PC-9 (cell line): ENCODE measurements at regions not wholly inside any gene's neighbourhood (a gene's known extent, or its start where the extent isn't known, plus 50 kb on each side); places are given as distances from the start of the nearest gene placed in this dataset.

Experiments used
- BruUV-seq: library from RNA; stranded (reverse); fragments of 400-500 nt; replicated peaks from 2 replicates; lab custom pipeline; 2021; lab: Mats Ljungman, UMichigan
- CTCF ChIA-PET: fragments of 300-600 bp; sonication (Branson Sonifier 250); formaldehyde crosslinking; loops from one replicate; lab custom pipeline; 2022; ENCODE audit warnings: antibody characterized with exemption; lab: Charles Lee
- POLR2A ChIA-PET: fragments of 300-600 bp; sonication (Branson Sonifier 250); formaldehyde crosslinking; loops from one replicate; lab custom pipeline; 2022; ENCODE audit warnings: antibody characterized with exemption; ENCODE audit not compliant: unreplicated experiment; lab: Charles Lee
- DNase-seq, 2 experiments: peaks; one replicate each; pipeline versions ENCODE4 v3.0.0 to v3.0.0-alpha.2; 2015 to 2022; ENCODE audit warnings: mixed read lengths in 1 of 2
- H2AFZ ChIP-seq: fragments of 200-600 bp; sonication (generic); 2 replicates; pipeline ENCODE4 v1.8.1; 2017; ENCODE audit warnings: antibody characterized with exemption
- H3F3A ChIP-seq: fragments of 200-600 bp; sonication (generic); 2 replicates; pipeline ENCODE4 v1.8.1; 2017; ENCODE audit warnings: antibody characterized with exemption, mild to moderate bottlenecking, low read depth; ENCODE audit not compliant: insufficient read depth
- H3K27ac ChIP-seq: fragments of 200-600 bp; sonication (generic); 2 replicates; pipeline ENCODE4 v1.6.1; 2016; ENCODE audit warnings: mixed run types
- H3K27me3 ChIP-seq: fragments of 200-600 bp; sonication (generic); 2 replicates; pipeline ENCODE4 v1.6.1; 2016; ENCODE audit warnings: low read depth, mixed run types; ENCODE audit not compliant: insufficient read depth
- H3K36me3 ChIP-seq: fragments of 200-600 bp; sonication (generic); 2 replicates; pipeline ENCODE4 v1.6.1; 2016; ENCODE audit warnings: low read depth, mixed run types
- H3K4me1 ChIP-seq: fragments of 200-600 bp; sonication (generic); replicated peaks from 2 replicates; pipeline ENCODE4 v1.6.1; 2016; ENCODE audit warnings: mixed run types; ENCODE audit not compliant: insufficient read depth
- H3K4me2 ChIP-seq: fragments of 200-600 bp; sonication (generic); 2 replicates; pipeline ENCODE4 v1.6.1; 2017; ENCODE audit warnings: mixed run types
- H3K4me3 ChIP-seq: fragments of 200-600 bp; sonication (generic); 2 replicates; pipeline ENCODE4 v1.6.1; 2016; ENCODE audit warnings: mixed run types
- H3K79me2 ChIP-seq: fragments of 200-600 bp; sonication (generic); 2 replicates; pipeline ENCODE4 v1.6.1; 2017; ENCODE audit warnings: low read depth, mixed run types
- H3K9me2 ChIP-seq: fragments of 200-600 bp; sonication (generic); 2 replicates; pipeline ENCODE4 v1.8.1; 2017; ENCODE audit warnings: mild to moderate bottlenecking; ENCODE audit not compliant: insufficient read depth
- H3K9me3 ChIP-seq: fragments of 200-600 bp; sonication (generic); 2 replicates; pipeline ENCODE4 v1.8.1; 2016; ENCODE audit warnings: low read depth; ENCODE audit not compliant: insufficient read depth
- H4K20me1 ChIP-seq: fragments of 200-600 bp; sonication (generic); 2 replicates; pipeline ENCODE4 v1.8.1; 2017; ENCODE audit not compliant: insufficient read depth
- CTCF ChIP-seq: fragments of 200-600 bp; sonication (generic); conservative IDR thresholded peaks from 2 replicates; pipeline ENCODE4 v1.6.1; 2017; ENCODE audit warnings: mixed run types, antibody characterized with exemption, mild to moderate bottlenecking, moderate library complexity
- EZH2 ChIP-seq: fragments of 200-600 bp; sonication (generic); IDR thresholded peaks from 2 replicates; pipeline ENCODE4 v1.8.0; 2017; ENCODE audit warnings: antibody characterized with exemption, low read depth
- intact Hi-C: fragments of 100-400 bp; cut with micrococcal nuclease; formaldehyde crosslinking; loops from one replicate; pipeline ENCODE4 v1.10.0; 2022; ENCODE audit not compliant: unreplicated experiment

GRCh38 chr6:95128439-95128838, 448.9 kb upstream of the MANEA start:
- H3K9me3 ChIP-seq, result no peaks in the 10 kb centered on the region
- no peak overlapping the region for H3K27ac ChIP-seq
- TF ChIP-seq CTCF, result no peak
- no peak for TF ChIP-seq EZH2
- BruUV-seq, result no TSS peak
- no peaks in the 10 kb centered on the region for H3K79me2 ChIP-seq
- H3K4me1 ChIP-seq, result no peaks in the 10 kb centered on the region
- no peaks in the 10 kb centered on the region for H3K27me3 ChIP-seq
- intact Hi-C loops, result no loop called here
- ChIA-PET POLR2A (no interaction called here), CTCF (no interaction called here)
- no peaks in the 10 kb centered on the region for H4K20me1 ChIP-seq
- H3F3A ChIP-seq, result no peaks in the 10 kb centered on the region
- no peak for DNase-seq
- H3K9me2 ChIP-seq, result no peaks in the 10 kb centered on the region
- H3K4me3 ChIP-seq, result no peak overlapping the region
- H3K4me2 ChIP-seq, result no peak overlapping the region
- no peak overlapping the region for H2AFZ ChIP-seq
- H3K36me3 ChIP-seq, result no peaks in the 10 kb centered on the region

- intact Hi-C loops, result no loop called here
- no peak overlapping the region for H3K27ac ChIP-seq
- H3K36me3 ChIP-seq, result no peaks in the 10 kb centered on the region
- no peak overlapping the region for H3K4me3 ChIP-seq
- H3K4me1 ChIP-seq, result no peaks in the 10 kb centered on the region
- no peaks in the 10 kb centered on the region for H4K20me1 ChIP-seq
- no peaks in the 10 kb centered on the region for H3K9me2 ChIP-seq
- no peaks in the 10 kb centered on the region for H3F3A ChIP-seq
- BruUV-seq, result no TSS peak
- TF ChIP-seq EZH2 (no peak), CTCF (no peak)
- ChIA-PET CTCF (no interaction called here), POLR2A (no interaction called here)
- no peak overlapping the region for H3K4me2 ChIP-seq
- H2AFZ ChIP-seq, result no peak overlapping the region
- DNase-seq, result no peak
- no peaks in the 10 kb centered on the region for H3K9me3 ChIP-seq
- no peaks in the 10 kb centered on the region for H3K79me2 ChIP-seq
- H3K27me3 ChIP-seq, result no peaks in the 10 kb centered on the region
These were observed 448.4 kb upstream of the MANEA start for GRCh38 chr6:95128947-95129346.

- Histone ChIP-seq H3K27me3 (no peaks in the 10 kb centered on the region), H3K4me1 (no peaks in the 10 kb centered on the region), H3F3A (no peaks in the 10 kb centered on the region), H2AFZ (no peak overlapping the region), H3K4me2 (no peak overlapping the region), H3K79me2 (no peaks in the 10 kb centered on the region), H4K20me1 (no peaks in the 10 kb centered on the region), H3K36me3 (no peaks in the 10 kb centered on the region), H3K9me2 (no peaks in the 10 kb centered on the region), H3K4me3 (no peak overlapping the region), H3K27ac (no peak overlapping the region), H3K9me3 (no peaks in the 10 kb centered on the region)
- no TSS peak for BruUV-seq
- intact Hi-C loops, result loop anchor here (5.0 kb wide), 1 partner anchor 496 kb away; no protein-coding TSS in a partner anchor
- CTCF ChIA-PET, result interaction anchor here (2.2 kb wide), 1 partner anchor 41 kb away, joined by 5 read pairs; no protein-coding TSS in a partner anchor
- POLR2A ChIA-PET, result no interaction called here
- DNase-seq, result no peak
- no peak for TF ChIP-seq EZH2
- peak; percentile 45; the same call in 1 of the 2 replicates for TF ChIP-seq CTCF
These were observed 443.8 kb upstream of the MANEA start for GRCh38 chr6:95133578-95133977.
